NB4 (cell line): ENCODE measurements at regions not wholly inside any gene's neighbourhood (a gene's known extent, or its start where the extent isn't known, plus 50 kb on each side); places are given as distances from the start of the nearest gene placed in this dataset.

ENCODE experiments used
- DNase-seq: peaks from one replicate; pipeline ENCODE4 v3.0.0; 2010; ENCODE audit warnings: low read depth
- H3K4me3 ChIP-seq: one replicate; pipeline ENCODE4 v1.5.1; 2011; ENCODE audit warnings: mild to moderate bottlenecking, low read depth, low read length, moderate library complexity
- MYC ChIP-seq: IDR thresholded peaks from 2 replicates; pipeline ENCODE4 v1.6.1; 2011; ENCODE audit warnings: low read depth, low read length
- POLR2A ChIP-seq: IDR thresholded peaks from 2 replicates; pipeline ENCODE4 v1.6.1; 2011; ENCODE audit warnings: mild to moderate bottlenecking; ENCODE audit not compliant: insufficient read length; ENCODE audit errors: extremely low read depth
- TF ChIP-seq, protein P1 (sequence below): IDR thresholded peaks from 2 replicates; pipeline ENCODE4 v1.6.1; 2011; ENCODE audit warnings: low read depth, low read length
- TF ChIP-seq, protein P2 (sequence below): IDR thresholded peaks from one replicate; pipeline ENCODE4 v1.5.1; 2012; ENCODE audit warnings: low read depth, low read length

DNA sequence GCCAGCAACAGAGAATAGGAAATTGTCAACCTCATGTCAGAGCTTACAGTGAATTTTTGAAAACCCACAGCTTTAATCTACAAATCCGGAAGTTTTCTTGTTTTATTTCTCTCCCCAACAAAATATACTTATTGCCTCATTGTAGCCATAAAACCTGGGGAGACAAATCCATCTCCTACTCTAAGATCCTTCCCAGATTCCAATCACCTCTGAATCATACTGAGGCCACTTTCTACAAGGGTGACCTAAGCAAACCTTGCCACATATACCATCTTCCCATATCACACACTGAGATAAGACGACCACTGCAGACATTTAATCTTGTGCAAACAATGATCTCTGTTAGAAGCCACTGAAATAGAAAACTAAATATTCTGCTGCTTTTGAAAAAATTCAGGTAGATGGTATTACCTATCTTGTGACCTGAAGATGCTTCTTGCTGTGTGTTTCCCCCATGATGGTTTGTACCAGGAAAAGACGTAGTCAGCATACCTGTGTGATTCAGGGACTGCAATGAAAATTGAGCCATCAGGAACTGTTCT, 171.5 kb upstream of the DUSP10 start:
- TF ChIP-seq, protein P1, sequence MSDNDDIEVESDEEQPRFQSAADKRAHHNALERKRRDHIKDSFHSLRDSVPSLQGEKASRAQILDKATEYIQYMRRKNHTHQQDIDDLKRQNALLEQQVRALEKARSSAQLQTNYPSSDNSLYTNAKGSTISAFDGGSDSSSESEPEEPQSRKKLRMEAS: no peak
- TF ChIP-seq, protein P2, sequence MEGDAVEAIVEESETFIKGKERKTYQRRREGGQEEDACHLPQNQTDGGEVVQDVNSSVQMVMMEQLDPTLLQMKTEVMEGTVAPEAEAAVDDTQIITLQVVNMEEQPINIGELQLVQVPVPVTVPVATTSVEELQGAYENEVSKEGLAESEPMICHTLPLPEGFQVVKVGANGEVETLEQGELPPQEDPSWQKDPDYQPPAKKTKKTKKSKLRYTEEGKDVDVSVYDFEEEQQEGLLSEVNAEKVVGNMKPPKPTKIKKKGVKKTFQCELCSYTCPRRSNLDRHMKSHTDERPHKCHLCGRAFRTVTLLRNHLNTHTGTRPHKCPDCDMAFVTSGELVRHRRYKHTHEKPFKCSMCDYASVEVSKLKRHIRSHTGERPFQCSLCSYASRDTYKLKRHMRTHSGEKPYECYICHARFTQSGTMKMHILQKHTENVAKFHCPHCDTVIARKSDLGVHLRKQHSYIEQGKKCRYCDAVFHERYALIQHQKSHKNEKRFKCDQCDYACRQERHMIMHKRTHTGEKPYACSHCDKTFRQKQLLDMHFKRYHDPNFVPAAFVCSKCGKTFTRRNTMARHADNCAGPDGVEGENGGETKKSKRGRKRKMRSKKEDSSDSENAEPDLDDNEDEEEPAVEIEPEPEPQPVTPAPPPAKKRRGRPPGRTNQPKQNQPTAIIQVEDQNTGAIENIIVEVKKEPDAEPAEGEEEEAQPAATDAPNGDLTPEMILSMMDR: no peak
- no peak for TF ChIP-seq MYC
- TF ChIP-seq POLR2A: no peak
- H3K4me3 ChIP-seq: no peak overlapping the region
- no peak for DNase-seq

DNA sequence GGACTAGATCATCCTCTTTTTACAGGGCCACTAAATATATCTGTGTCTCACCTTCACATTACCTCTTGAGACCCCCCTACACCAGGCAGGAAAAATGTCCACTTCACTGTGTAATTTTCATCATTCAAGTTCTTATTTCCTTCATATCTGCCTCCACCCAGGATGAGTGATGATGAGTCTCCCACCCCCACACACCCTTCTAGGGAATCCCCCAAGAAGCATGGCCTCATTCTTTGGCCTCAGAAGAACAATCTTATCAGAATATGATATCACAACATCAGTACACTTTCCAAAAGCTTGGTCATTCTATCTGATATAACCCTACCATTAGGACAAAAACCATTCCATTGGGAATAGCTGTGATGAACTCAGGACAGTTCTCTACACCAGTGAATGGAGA, 170.3 kb upstream of the DUSP10 start:
- TF ChIP-seq, protein P1: no peak
- TF ChIP-seq POLR2A: no peak
- no peak for TF ChIP-seq MYC
- TF ChIP-seq, protein P2: no peak
- no peak overlapping the region for H3K4me3 ChIP-seq
- DNase-seq: no peak

DNA sequence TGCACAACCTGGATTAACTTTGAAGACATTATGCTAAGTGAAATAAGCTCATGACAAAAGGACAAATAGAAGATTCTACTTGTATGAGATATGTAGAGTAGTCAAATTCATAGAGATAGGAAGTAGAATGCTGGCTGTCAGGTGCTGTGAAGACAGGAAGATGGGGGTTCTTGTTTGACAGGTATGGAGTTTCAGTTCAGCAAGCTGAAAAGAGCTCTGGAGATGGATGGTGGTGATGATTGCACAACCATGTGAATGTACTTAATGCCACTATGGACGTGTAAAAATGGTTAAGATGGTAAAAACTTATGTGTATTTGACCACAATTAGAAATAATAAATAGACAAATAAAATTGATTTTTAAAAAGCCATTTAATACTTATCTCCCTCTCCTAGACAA, 169.8 kb upstream of the DUSP10 start:
- DNase-seq: no peak
- TF ChIP-seq POLR2A: no peak
- TF ChIP-seq, protein P2: no peak
- TF ChIP-seq, protein P1: no peak
- TF ChIP-seq MYC: no peak
- H3K4me3 ChIP-seq: no peak overlapping the region

DNA sequence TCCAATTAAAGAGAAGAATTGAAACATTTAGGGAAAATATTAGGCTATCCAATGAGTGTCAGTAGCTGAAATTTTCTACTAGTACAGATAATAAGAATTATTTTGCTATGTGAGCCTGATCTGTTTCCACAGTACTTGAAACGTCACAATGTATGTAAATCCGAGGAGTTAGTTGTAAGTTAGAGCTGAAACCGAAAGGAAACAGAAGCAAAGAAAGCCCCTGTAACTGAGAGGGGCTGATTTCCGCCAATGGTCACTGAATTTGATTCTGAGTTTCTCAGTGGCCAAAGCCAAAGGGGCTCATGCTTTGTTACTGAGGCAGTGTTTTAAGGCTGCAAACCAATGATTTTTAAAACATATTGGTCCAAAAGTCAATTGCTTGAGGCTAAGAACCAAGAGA, 168.3 kb upstream of the DUSP10 start:
- H3K4me3 ChIP-seq: no peak overlapping the region
- TF ChIP-seq MYC (no peak), POLR2A (no peak)
- TF ChIP-seq, protein P1: no peak
- TF ChIP-seq, protein P2: no peak
- no peak for DNase-seq

DNA sequence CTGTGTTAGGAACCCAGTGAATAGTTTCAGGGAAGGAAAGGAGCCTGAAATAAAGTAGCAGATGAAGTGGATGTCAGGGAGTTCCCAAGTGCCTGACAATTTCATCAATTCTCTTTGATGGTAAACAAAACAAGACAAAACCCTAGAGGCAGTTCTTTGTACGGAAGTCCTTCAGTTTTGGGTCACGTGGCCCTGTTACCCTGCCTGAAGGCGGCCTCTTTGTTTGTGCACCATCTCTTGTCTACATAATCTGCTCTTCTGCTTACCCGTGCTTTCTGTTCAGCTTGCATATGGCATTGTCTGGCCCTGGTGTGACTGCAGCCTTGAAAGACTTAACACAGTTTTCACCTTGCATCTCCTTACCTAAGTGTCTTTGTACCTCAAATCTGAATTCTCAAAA, 166.7 kb upstream of the DUSP10 start:
- DNase-seq: no peak
- TF ChIP-seq, protein P1: no peak
- TF ChIP-seq, protein P2: no peak
- TF ChIP-seq POLR2A (no peak), MYC (no peak)
- no peak overlapping the region for H3K4me3 ChIP-seq
